Panc1 (cell line): ENCODE measurements at regions not wholly inside any gene's neighbourhood (a gene's known extent, or its start where the extent isn't known, plus 50 kb on each side); places are given as distances from the start of the nearest gene placed in this dataset.

Experiments
- ATAC-seq: fragments of 200-7000 bp; cut with Tn5 transposase; 2 replicates; pipeline ENCODE4 v1.9.1; 2020; ENCODE audit warnings: mild to moderate bottlenecking, moderate library complexity
- BruUV-seq: library from RNA; stranded (reverse); fragments of 400-500 nt; replicated peaks from 2 replicates; lab custom pipeline; 2021; lab: Mats Ljungman, UMichigan
- CTCF ChIA-PET: fragments of 300-600 bp; sonication (Branson Sonifier 250); formaldehyde crosslinking; loops from one replicate; lab custom pipeline; 2022; ENCODE audit warnings: antibody characterized with exemption; lab: Charles Lee
- POLR2A ChIA-PET: fragments of 300-600 bp; sonication (Branson Sonifier 250); formaldehyde crosslinking; loops from one replicate; lab custom pipeline; 2022; ENCODE audit warnings: antibody characterized with exemption; lab: Charles Lee
- DNase-seq: peaks from one replicate; pipeline ENCODE4 v3.0.0-alpha.2; 2010; ENCODE audit warnings: low read depth, low spot score
- H3K27ac ChIP-seq: 2 replicates; pipeline ENCODE4 v1.5.1; 2011; ENCODE audit warnings: mild to moderate bottlenecking, low read length, inconsistent platforms
- H3K27me3 ChIP-seq: fragments of 200-500 bp; sonication (Bioruptor generic); 2 replicates; pipeline ENCODE4 v1.6.0; 2014; ENCODE audit warnings: low read length, inconsistent platforms; ENCODE audit not compliant: control insufficient read depth, insufficient read depth
- H3K36me3 ChIP-seq: fragments of 200-500 bp; sonication (Bioruptor generic); 2 replicates; pipeline ENCODE4 v1.5.1; 2014; ENCODE audit warnings: inconsistent platforms, mild to moderate bottlenecking, low read length, moderate library complexity; ENCODE audit not compliant: control insufficient read depth, insufficient read depth
- H3K4me1 ChIP-seq: 2 replicates; pipeline ENCODE4 v1.5.1; 2011; ENCODE audit warnings: inconsistent platforms, mild to moderate bottlenecking, low read length, moderate library complexity; ENCODE audit not compliant: control insufficient read depth, insufficient read depth
- H3K4me3 ChIP-seq, 2 experiments: 2 replicates each; pipeline ENCODE4 v1.5.1; 2011 to 2012; ENCODE audit warnings: low read depth in 2 of 2, low read length in 2 of 2, mild to moderate bottlenecking in 2 of 2, inconsistent platforms in 1 of 2, moderate library complexity in 1 of 2
- H3K9me3 ChIP-seq: fragments of 200-500 bp; sonication (Bioruptor generic); 2 replicates; pipeline ENCODE4 v1.5.1; 2014; ENCODE audit warnings: low read depth, mild to moderate bottlenecking, inconsistent platforms, low read length, moderate library complexity; ENCODE audit not compliant: control insufficient read depth, insufficient read depth
- POLR2AphosphoS5 ChIP-seq: IDR thresholded peaks from 2 replicates; pipeline ENCODE4 v1.6.1; 2012; ENCODE audit warnings: mild to moderate bottlenecking, low read depth, low read length, moderate library complexity
- SIN3A ChIP-seq: IDR thresholded peaks from 2 replicates; pipeline ENCODE4 v1.6.1; 2012; ENCODE audit warnings: low read depth, mild to moderate bottlenecking, low read length, moderate library complexity, borderline replicate concordance; ENCODE audit not compliant: insufficient read depth
- TCF7L2 ChIP-seq: IDR thresholded peaks from 2 replicates; pipeline ENCODE4 v1.6.1; 2011; ENCODE audit warnings: mild to moderate bottlenecking, low read depth, low read length, inconsistent platforms
- in situ Hi-C: cut with HindIII; loops from 2 replicates; pipeline ENCODE4 v1.10.0; 2016; ENCODE audit warnings: low sequenced_read_pairs, low pct_unique_long_range_greater_than_20kb
- intact Hi-C: fragments of 100-400 bp; cut with micrococcal nuclease; formaldehyde crosslinking; loops from one replicate; pipeline ENCODE4 v1.10.0; 2022; ENCODE audit not compliant: unreplicated experiment
- TF ChIP-seq, protein P1 (sequence below): fragments of 450-650 bp; IDR thresholded peaks from 2 replicates; pipeline ENCODE4 v1.5.1; 2017; ENCODE audit warnings: mild to moderate bottlenecking
- TF ChIP-seq, protein P2 (sequence below), 2 experiments: IDR thresholded peaks; 2 replicates each; pipeline ENCODE4 v1.6.1; 2011 to 2012; ENCODE audit warnings: low read depth in 2 of 2, control low read depth in 1 of 2, low read length in 1 of 2, mild to moderate bottlenecking in 1 of 2, moderate library complexity in 1 of 2; ENCODE audit not compliant: insufficient read depth in 1 of 2

DNA sequence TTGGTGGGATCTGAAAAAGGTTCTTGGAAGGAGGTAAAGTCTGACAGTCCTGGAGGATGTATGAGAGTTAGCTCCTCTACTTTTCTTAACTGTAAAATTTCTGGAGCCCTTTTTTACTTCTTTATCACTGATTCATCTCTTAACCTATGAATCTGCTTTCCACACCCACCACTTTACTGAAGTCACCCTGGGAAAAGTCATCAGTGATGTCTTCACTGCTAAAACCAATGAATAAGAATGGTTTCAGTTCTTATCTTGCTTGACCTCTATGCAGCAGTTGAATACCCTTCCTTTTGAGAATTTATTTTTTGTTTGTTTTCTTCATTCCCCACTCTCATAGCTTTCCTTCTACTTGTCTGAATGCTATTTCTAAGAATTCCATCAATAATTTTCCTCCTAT is 80.0 kb downstream of the AREG start:
- no peaks in the 10 kb centered on the region for H3K27me3 ChIP-seq
- H3K4me3 ChIP-seq, result no peak overlapping the region
- ChIA-PET CTCF (no interaction called here), POLR2A (no interaction called here)
- intact Hi-C loops, result no loop called here
- H3K27ac ChIP-seq, result no peak overlapping the region
- no TSS peak for BruUV-seq
- H3K36me3 ChIP-seq, result no peaks in the 10 kb centered on the region
- H3K9me3 ChIP-seq, result no peaks in the 10 kb centered on the region
- ATAC-seq (no peak), DNase-seq (no peak)
- no peak for TF ChIP-seq TCF7L2
- no peaks in the 10 kb centered on the region for H3K4me1 ChIP-seq
- in situ Hi-C loops, result no loop called here

DNA sequence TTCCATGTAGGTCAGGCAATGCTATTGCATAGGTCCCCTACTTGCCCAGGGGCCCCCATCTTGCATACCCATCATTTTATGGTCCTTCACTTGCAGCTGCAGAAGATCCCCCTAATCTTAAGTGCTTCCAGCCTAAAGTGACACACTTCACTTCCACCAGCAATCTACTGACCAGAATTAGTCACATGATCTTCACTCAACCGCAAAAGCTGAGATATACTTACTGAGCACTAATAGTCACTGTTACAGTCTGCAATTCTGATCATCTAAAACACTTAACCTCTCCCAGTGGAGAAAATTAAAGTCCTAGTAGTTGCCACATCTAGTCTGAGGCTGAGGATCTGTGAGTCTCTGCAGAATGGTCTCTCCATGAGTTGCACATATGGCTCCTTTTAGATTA is 82.1 kb downstream of the AREG start:
- Histone ChIP-seq H3K27ac (no peak overlapping the region), H3K27me3 (no peaks in the 10 kb centered on the region), H3K9me3 (no peaks in the 10 kb centered on the region), H3K36me3 (no peaks in the 10 kb centered on the region), H3K4me1 (no peaks in the 10 kb centered on the region), H3K4me3 (no peak overlapping the region)
- ChIA-PET POLR2A (no interaction called here), CTCF (interaction anchor here (0.6 kb wide), 1 partner anchor 163 kb away, joined by 4 read pairs; no protein-coding TSS in a partner anchor)
- TF ChIP-seq, protein P1, sequence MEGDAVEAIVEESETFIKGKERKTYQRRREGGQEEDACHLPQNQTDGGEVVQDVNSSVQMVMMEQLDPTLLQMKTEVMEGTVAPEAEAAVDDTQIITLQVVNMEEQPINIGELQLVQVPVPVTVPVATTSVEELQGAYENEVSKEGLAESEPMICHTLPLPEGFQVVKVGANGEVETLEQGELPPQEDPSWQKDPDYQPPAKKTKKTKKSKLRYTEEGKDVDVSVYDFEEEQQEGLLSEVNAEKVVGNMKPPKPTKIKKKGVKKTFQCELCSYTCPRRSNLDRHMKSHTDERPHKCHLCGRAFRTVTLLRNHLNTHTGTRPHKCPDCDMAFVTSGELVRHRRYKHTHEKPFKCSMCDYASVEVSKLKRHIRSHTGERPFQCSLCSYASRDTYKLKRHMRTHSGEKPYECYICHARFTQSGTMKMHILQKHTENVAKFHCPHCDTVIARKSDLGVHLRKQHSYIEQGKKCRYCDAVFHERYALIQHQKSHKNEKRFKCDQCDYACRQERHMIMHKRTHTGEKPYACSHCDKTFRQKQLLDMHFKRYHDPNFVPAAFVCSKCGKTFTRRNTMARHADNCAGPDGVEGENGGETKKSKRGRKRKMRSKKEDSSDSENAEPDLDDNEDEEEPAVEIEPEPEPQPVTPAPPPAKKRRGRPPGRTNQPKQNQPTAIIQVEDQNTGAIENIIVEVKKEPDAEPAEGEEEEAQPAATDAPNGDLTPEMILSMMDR, result no peak
- no peak for TF ChIP-seq TCF7L2
- TF ChIP-seq SIN3A, result no peak
- TF ChIP-seq POLR2AphosphoS5, result no peak
- TF ChIP-seq, protein P2, sequence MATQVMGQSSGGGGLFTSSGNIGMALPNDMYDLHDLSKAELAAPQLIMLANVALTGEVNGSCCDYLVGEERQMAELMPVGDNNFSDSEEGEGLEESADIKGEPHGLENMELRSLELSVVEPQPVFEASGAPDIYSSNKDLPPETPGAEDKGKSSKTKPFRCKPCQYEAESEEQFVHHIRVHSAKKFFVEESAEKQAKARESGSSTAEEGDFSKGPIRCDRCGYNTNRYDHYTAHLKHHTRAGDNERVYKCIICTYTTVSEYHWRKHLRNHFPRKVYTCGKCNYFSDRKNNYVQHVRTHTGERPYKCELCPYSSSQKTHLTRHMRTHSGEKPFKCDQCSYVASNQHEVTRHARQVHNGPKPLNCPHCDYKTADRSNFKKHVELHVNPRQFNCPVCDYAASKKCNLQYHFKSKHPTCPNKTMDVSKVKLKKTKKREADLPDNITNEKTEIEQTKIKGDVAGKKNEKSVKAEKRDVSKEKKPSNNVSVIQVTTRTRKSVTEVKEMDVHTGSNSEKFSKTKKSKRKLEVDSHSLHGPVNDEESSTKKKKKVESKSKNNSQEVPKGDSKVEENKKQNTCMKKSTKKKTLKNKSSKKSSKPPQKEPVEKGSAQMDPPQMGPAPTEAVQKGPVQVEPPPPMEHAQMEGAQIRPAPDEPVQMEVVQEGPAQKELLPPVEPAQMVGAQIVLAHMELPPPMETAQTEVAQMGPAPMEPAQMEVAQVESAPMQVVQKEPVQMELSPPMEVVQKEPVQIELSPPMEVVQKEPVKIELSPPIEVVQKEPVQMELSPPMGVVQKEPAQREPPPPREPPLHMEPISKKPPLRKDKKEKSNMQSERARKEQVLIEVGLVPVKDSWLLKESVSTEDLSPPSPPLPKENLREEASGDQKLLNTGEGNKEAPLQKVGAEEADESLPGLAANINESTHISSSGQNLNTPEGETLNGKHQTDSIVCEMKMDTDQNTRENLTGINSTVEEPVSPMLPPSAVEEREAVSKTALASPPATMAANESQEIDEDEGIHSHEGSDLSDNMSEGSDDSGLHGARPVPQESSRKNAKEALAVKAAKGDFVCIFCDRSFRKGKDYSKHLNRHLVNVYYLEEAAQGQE (IDR thresholded peaks at IDR 0.05; ENCODE audit: insufficient read depth in 1 of 2, low read depth in 2 of 2, low read length in 1 of 2), result no peak
- in situ Hi-C loops, result no loop called here
- no TSS peak for BruUV-seq
- ATAC-seq, result no peak
- intact Hi-C loops, result no loop called here
- DNase-seq, result no peak

DNA sequence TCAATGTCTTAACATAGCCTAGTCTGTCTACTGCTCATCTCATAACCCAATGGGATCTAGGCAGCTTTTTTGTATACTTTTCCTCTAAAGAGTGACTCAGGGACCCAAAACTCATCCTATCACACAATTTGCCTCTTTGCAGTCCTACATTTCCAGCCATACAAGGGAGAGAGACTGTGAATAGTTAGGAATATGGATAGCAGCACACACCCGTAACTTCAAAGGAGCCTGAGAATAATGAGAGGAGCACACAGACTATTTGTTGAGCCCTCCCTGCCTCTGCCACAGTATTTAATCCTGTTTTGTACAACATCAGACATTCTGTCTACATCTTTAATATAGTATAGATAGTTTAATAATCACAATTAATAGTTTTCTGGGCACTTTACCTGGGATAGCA is 83.2 kb downstream of the AREG start:
- no peak for TF ChIP-seq TCF7L2
- TF ChIP-seq, protein P2 (IDR thresholded peaks at IDR 0.05; ENCODE audit: insufficient read depth in 1 of 2, low read depth in 2 of 2, low read length in 1 of 2), result no peak
- TF ChIP-seq SIN3A, result no peak
- TF ChIP-seq, protein P1, result no peak
- no TSS peak for BruUV-seq
- Histone ChIP-seq H3K4me1 (no peaks in the 10 kb centered on the region), H3K27ac (no peak overlapping the region), H3K4me3 (no peak overlapping the region), H3K9me3 (no peaks in the 10 kb centered on the region), H3K27me3 (no peaks in the 10 kb centered on the region), H3K36me3 (no peaks in the 10 kb centered on the region)
- in situ Hi-C loops (no loop called here), intact Hi-C loops (no loop called here)
- DNase-seq (no peak), ATAC-seq (no peak)
- ChIA-PET POLR2A (no interaction called here), CTCF (no interaction called here)
